Peyer's patch (tissue), 4 donors: ENCODE measurements at regions not wholly inside any gene's neighbourhood (a gene's known extent, or its start where the extent isn't known, plus 50 kb on each side); places are given as distances from the start of the nearest gene placed in this dataset.
A peak's percentile ranks its signal among the peaks of the same experiment; 100 is the strongest.

Experiments
- DNase-seq, 3 donors: peaks; one replicate each; pipeline ENCODE4 v3.0.0-alpha.2; 2017 to 2019
- H3K27ac ChIP-seq, 4 donors: fragments of 200-600 bp; sonication (generic); one replicate each; pipeline ENCODE4 v1.5.1; 2016 to 2019
- H3K27me3 ChIP-seq, 2 donors: fragments of 200-600 bp; sonication (generic); one replicate each; pipeline ENCODE4 v1.5.1; 2019
- H3K36me3 ChIP-seq, 3 donors: fragments of 200-600 bp; sonication (generic); one replicate each; pipeline ENCODE4 v1.5.1; 2016 to 2019
- H3K4me1 ChIP-seq, 4 donors: fragments of 200-600 bp; sonication (generic); one replicate each; pipeline ENCODE4 v1.5.1; 2016 to 2019
- H3K4me3 ChIP-seq, 4 donors: fragments of 200-600 bp; sonication (generic); 1 replicate in 3 of 4; 2 replicates in 1 of 4; pipeline ENCODE4 v1.5.1; 2016 to 2019; ENCODE audit warnings: mild to moderate bottlenecking in 1 of 4
- H3K9me3 ChIP-seq, 4 donors: fragments of 200-600 bp; sonication (generic); one replicate each; pipeline ENCODE4 v1.5.1; 2016 to 2019; ENCODE audit warnings: mild to moderate bottlenecking in 1 of 4
- POLR2A ChIP-seq, 2 donors: fragments of 450-650 bp; IDR thresholded peaks; one replicate each; pipeline ENCODE4 v1.5.1; 2017; ENCODE audit warnings: antibody characterized with exemption in 2 of 2, mild to moderate bottlenecking in 2 of 2, moderate library complexity in 2 of 2
- TF ChIP-seq, protein P1 (sequence below), 6 experiments: fragments of 450-650 bp in 4 of 6; fragments of 200-600 bp in 2 of 6; sonication (generic) in 1 of 6; IDR thresholded peaks; one replicate each; pipeline ENCODE4 v1.5.1; 2017 to 2019; ENCODE audit warnings: antibody characterized with exemption in 6 of 6, mild to moderate bottlenecking in 3 of 6, moderate library complexity in 1 of 6

- Histone ChIP-seq H3K9me3 (no peaks in the 10 kb centered on the region), H3K4me1 (peaks cover 0 to 32% (median 19%) of the 10 kb centered on the region in 4 donors), H3K4me3 (no peak overlapping the region), H3K27ac (peak overlapping the region; percentile 51 to 79 (median 72)), H3K27me3 (no peaks in the 10 kb centered on the region), H3K36me3 (no peaks in the 10 kb centered on the region)
- peak in 2 of 3 donors; percentile 66 to 71 for DNase-seq
- no peak for TF ChIP-seq POLR2A (IDR thresholded peaks at IDR 0.05)
- TF ChIP-seq, protein P1, sequence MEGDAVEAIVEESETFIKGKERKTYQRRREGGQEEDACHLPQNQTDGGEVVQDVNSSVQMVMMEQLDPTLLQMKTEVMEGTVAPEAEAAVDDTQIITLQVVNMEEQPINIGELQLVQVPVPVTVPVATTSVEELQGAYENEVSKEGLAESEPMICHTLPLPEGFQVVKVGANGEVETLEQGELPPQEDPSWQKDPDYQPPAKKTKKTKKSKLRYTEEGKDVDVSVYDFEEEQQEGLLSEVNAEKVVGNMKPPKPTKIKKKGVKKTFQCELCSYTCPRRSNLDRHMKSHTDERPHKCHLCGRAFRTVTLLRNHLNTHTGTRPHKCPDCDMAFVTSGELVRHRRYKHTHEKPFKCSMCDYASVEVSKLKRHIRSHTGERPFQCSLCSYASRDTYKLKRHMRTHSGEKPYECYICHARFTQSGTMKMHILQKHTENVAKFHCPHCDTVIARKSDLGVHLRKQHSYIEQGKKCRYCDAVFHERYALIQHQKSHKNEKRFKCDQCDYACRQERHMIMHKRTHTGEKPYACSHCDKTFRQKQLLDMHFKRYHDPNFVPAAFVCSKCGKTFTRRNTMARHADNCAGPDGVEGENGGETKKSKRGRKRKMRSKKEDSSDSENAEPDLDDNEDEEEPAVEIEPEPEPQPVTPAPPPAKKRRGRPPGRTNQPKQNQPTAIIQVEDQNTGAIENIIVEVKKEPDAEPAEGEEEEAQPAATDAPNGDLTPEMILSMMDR (IDR thresholded peaks at IDR 0.05), result no peak
These were observed 157.4 kb upstream of the ZNF217 start for GRCh38 chr20:53750827-53751619.

DNA sequence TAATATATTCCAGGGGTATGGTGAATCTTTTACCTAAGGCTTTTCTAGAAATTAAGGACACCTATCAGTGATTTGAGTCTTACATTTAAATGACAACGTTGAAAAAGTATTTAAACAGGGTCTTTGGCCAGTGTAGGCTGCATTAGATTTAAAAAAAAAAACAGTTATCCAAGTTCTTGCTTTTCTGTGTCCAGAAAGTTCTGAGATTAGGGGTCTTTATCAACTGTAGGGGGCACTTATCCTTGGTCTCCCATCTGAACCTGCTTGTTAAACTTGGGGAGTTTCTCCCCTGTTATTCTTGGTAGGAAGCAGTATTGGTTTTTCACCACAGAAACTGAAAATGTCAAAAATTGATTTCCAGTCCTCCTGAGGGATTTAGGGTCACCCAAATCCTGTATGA is 155.9 kb upstream of the ZNF217 start:
- H3K27me3 ChIP-seq, result no peaks in the 10 kb centered on the region
- no peak overlapping the region for H3K27ac ChIP-seq
- no peak for TF ChIP-seq POLR2A (IDR thresholded peaks at IDR 0.05)
- TF ChIP-seq, protein P1 (IDR thresholded peaks at IDR 0.05), result no peak

DNA sequence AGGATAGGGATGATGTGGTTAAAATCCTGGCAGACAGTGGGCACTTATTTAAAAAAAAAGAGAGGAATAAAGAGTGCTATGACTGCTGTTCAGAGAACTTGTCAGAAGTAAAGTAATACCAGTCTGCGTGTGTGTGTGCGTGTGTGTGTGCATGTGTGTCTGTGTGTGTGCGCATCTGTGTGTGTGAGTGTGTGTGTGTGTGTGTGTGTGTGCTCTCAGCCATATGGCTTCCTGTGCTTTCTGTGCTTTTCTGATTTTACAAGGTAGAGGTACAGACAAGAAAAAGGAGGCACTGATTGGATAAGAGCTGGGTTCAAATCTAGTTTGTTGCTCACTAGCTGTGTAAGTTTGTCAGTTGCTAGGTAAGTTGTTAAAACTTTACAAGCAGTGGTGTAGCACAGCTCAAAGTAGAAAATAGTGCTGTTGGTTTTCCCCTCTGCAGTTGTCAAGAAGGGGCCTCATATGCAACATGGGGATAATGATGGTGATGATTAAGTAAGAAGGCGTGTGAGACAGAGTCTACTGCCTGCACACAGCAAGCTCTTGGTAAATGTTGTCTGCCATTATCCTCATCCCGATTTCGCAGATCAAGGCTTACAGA is 155.3 kb upstream of the ZNF217 start:
- Histone ChIP-seq H3K4me1 (peaks cover 0 to 23% (median 10%) of the 10 kb centered on the region in 4 donors), H3K9me3 (no peaks in the 10 kb centered on the region)
- DNase-seq, result no peak

More for the DNA sequence above, 155.9 kb upstream of the ZNF217 start:
- no peak overlapping the region for H3K4me3 ChIP-seq
- DNase-seq, result no peak
- H3K9me3 ChIP-seq, result no peaks in the 10 kb centered on the region
- peaks cover 0 to 25% (median 15%) of the 10 kb centered on the region in 4 donors for H3K4me1 ChIP-seq
- H3K36me3 ChIP-seq, result no peaks in the 10 kb centered on the region

GRCh38 chr20:53748176-53748575 is 154.5 kb upstream of the ZNF217 start:
- no peak overlapping the region for H3K4me3 ChIP-seq
- TF ChIP-seq POLR2A (IDR thresholded peaks at IDR 0.05), result no peak
- TF ChIP-seq, protein P1 (IDR thresholded peaks at IDR 0.05), result no peak
- H3K9me3 ChIP-seq, result no peaks in the 10 kb centered on the region
- no peak overlapping the region for H3K27ac ChIP-seq
- no peaks in the 10 kb centered on the region for H3K36me3 ChIP-seq
- H3K4me1 ChIP-seq, result peaks cover 0 to 19% (median 9%) of the 10 kb centered on the region in 4 donors
- DNase-seq, result no peak
- no peaks in the 10 kb centered on the region for H3K27me3 ChIP-seq

More for the DNA sequence above, 155.3 kb upstream of the ZNF217 start:
- Histone ChIP-seq H3K27me3 (no peaks in the 10 kb centered on the region), H3K36me3 (no peaks in the 10 kb centered on the region), H3K27ac (no peak overlapping the region), H3K4me3 (no peak overlapping the region)
- TF ChIP-seq, protein P1 (IDR thresholded peaks at IDR 0.05), result no peak
- TF ChIP-seq POLR2A (IDR thresholded peaks at IDR 0.05), result no peak

GRCh38 chr20:53743607-53744260 is 150.1 kb upstream of the ZNF217 start:
- H3K9me3 ChIP-seq, result no peaks in the 10 kb centered on the region

More at GRCh38 chr20:53743607-53744260, 150.1 kb upstream of the ZNF217 start:
- Histone ChIP-seq H3K27ac (no peak overlapping the region), H3K27me3 (no peaks in the 10 kb centered on the region), H3K4me1 (peaks cover 0 to 11% (median 0%) of the 10 kb centered on the region in 4 donors), H3K36me3 (no peaks in the 10 kb centered on the region), H3K4me3 (no peak overlapping the region)
- DNase-seq, result no peak
- TF ChIP-seq POLR2A (IDR thresholded peaks at IDR 0.05), result no peak
- TF ChIP-seq, protein P1 (IDR thresholded peaks at IDR 0.05), result no peak
